ENCODE measurements at regions not wholly inside any gene's neighbourhood (a gene's known extent, or its start where the extent isn't known, plus 50 kb on each side); places are given as distances from the start of the nearest gene placed in this dataset.

DNA sequence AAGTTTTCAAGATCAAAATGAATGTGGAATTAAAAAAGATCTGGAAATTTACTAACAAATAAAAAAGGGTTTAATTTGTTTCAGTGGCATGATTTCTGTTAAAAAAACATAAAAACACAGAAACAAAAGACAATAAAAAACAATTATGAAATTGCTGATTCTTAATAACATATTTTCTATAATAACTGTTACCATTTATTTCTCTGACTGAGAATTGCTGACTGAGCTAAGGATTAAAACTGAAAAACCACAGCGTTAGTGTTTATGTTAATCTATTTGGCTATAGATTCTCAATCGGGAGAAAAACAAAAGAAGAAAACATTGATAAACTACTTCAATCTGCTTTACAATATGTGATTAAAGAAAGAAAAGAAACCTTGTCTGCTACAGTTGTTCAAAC lies 678.6 kb upstream of the ZEB2 start:
- TF ChIP-seq, protein P1, sequence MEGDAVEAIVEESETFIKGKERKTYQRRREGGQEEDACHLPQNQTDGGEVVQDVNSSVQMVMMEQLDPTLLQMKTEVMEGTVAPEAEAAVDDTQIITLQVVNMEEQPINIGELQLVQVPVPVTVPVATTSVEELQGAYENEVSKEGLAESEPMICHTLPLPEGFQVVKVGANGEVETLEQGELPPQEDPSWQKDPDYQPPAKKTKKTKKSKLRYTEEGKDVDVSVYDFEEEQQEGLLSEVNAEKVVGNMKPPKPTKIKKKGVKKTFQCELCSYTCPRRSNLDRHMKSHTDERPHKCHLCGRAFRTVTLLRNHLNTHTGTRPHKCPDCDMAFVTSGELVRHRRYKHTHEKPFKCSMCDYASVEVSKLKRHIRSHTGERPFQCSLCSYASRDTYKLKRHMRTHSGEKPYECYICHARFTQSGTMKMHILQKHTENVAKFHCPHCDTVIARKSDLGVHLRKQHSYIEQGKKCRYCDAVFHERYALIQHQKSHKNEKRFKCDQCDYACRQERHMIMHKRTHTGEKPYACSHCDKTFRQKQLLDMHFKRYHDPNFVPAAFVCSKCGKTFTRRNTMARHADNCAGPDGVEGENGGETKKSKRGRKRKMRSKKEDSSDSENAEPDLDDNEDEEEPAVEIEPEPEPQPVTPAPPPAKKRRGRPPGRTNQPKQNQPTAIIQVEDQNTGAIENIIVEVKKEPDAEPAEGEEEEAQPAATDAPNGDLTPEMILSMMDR (IDR thresholded peaks at IDR 0.05): no peak
- TF ChIP-seq POLR2A (IDR thresholded peaks at IDR 0.05): no peak
